ENCODE measurements at regions not wholly inside any gene's neighbourhood (a gene's known extent, or its start where the extent isn't known, plus 50 kb on each side); places are given as distances from the start of the nearest gene placed in this dataset.

- DNase-seq (ENCODE audit: low read depth, low spot score): no peak
Observed at GRCh38 chr15:77557564-77557963, 75.1 kb downstream of the LINGO1 start.

- DNase-seq (ENCODE audit: low read depth, low spot score): no peak
Observed at GRCh38 chr15:77557144-77557543, 75.6 kb downstream of the LINGO1 start.

- DNase-seq (ENCODE audit: low read depth, low spot score): no peak
Observed at GRCh38 chr15:77556622-77557021, 76.1 kb downstream of the LINGO1 start.

- DNase-seq (ENCODE audit: low read depth, low spot score): no peak
Observed at GRCh38 chr15:77555232-77555631, 77.5 kb downstream of the LINGO1 start.

- no peak for DNase-seq (ENCODE audit: low read depth, low spot score)
Observed at GRCh38 chr15:77554306-77555080, 78.2 kb downstream of the LINGO1 start.

- no peak for DNase-seq (ENCODE audit: low read depth, low spot score)
Observed at GRCh38 chr15:77553695-77554094, 79.0 kb downstream of the LINGO1 start.

GRCh38 chr15:77553257-77553656, 79.5 kb downstream of the LINGO1 start:
- no peak for DNase-seq (ENCODE audit: low read depth, low spot score)

- DNase-seq (ENCODE audit: low read depth, low spot score): no peak
Observed at GRCh38 chr15:77552066-77552465, 80.6 kb downstream of the LINGO1 start.

GRCh38 chr15:77550301-77551251, 82.1 kb downstream of the LINGO1 start:
- DNase-seq (ENCODE audit: low read depth, low spot score): no peak

GRCh38 chr15:77549576-77550288, 83.0 kb downstream of the LINGO1 start:
- DNase-seq (ENCODE audit: low read depth, low spot score): no peak

GRCh38 chr15:77548589-77549557, 83.8 kb downstream of the LINGO1 start:
- DNase-seq (ENCODE audit: low read depth, low spot score): no peak

- no peak for DNase-seq (ENCODE audit: low read depth, low spot score)
Observed at GRCh38 chr15:77547801-77548588, 84.7 kb downstream of the LINGO1 start.

GRCh38 chr15:77546870-77547269, 85.8 kb downstream of the LINGO1 start:
- no peak for DNase-seq (ENCODE audit: low read depth, low spot score)

- DNase-seq (ENCODE audit: low read depth, low spot score): no peak
Observed at GRCh38 chr15:77546050-77546501, 86.6 kb downstream of the LINGO1 start.

GRCh38 chr15:77545058-77545457, 87.7 kb downstream of the LINGO1 start:
- DNase-seq (ENCODE audit: low read depth, low spot score): no peak

- DNase-seq (ENCODE audit: low read depth, low spot score): no peak
Observed at GRCh38 chr15:77544162-77544561, 88.5 kb downstream of the LINGO1 start.

- DNase-seq (ENCODE audit: low read depth, low spot score): peak; percentile 51
Observed at GRCh38 chr15:77543159-77543882, 89.4 kb downstream of the LINGO1 start.

- no peak for DNase-seq (ENCODE audit: low read depth, low spot score)
Observed at GRCh38 chr15:77542491-77543001, 90.2 kb downstream of the LINGO1 start.
